Panc1 (cell line): ENCODE measurements at regions not wholly inside any gene's neighbourhood (a gene's known extent, or its start where the extent isn't known, plus 50 kb on each side); places are given as distances from the start of the nearest gene placed in this dataset.
"Not testable (repeated sequence)": the region's sequence is repeated elsewhere in the genome, so short reads cannot be mapped to it uniquely, and the experiment has no call there.

Source experiments
- ATAC-seq: fragments of 200-7000 bp; cut with Tn5 transposase; 2 replicates; pipeline ENCODE4 v1.9.1; 2020; ENCODE audit warnings: mild to moderate bottlenecking, moderate library complexity
- BruUV-seq: library from RNA; stranded (reverse); fragments of 400-500 nt; replicated peaks from 2 replicates; lab custom pipeline; 2021; lab: Mats Ljungman, UMichigan
- CTCF ChIA-PET: fragments of 300-600 bp; sonication (Branson Sonifier 250); formaldehyde crosslinking; loops from one replicate; lab custom pipeline; 2022; ENCODE audit warnings: antibody characterized with exemption; lab: Charles Lee
- POLR2A ChIA-PET: fragments of 300-600 bp; sonication (Branson Sonifier 250); formaldehyde crosslinking; loops from one replicate; lab custom pipeline; 2022; ENCODE audit warnings: antibody characterized with exemption; lab: Charles Lee
- DNase-seq: peaks from one replicate; pipeline ENCODE4 v3.0.0-alpha.2; 2010; ENCODE audit warnings: low read depth, low spot score
- H3K27ac ChIP-seq: 2 replicates; pipeline ENCODE4 v1.5.1; 2011; ENCODE audit warnings: mild to moderate bottlenecking, low read length, inconsistent platforms
- H3K27me3 ChIP-seq: fragments of 200-500 bp; sonication (Bioruptor generic); 2 replicates; pipeline ENCODE4 v1.6.0; 2014; ENCODE audit warnings: low read length, inconsistent platforms; ENCODE audit not compliant: control insufficient read depth, insufficient read depth
- H3K36me3 ChIP-seq: fragments of 200-500 bp; sonication (Bioruptor generic); 2 replicates; pipeline ENCODE4 v1.5.1; 2014; ENCODE audit warnings: inconsistent platforms, mild to moderate bottlenecking, low read length, moderate library complexity; ENCODE audit not compliant: control insufficient read depth, insufficient read depth
- H3K4me1 ChIP-seq: 2 replicates; pipeline ENCODE4 v1.5.1; 2011; ENCODE audit warnings: inconsistent platforms, mild to moderate bottlenecking, low read length, moderate library complexity; ENCODE audit not compliant: control insufficient read depth, insufficient read depth
- H3K4me3 ChIP-seq, 2 experiments: 2 replicates each; pipeline ENCODE4 v1.5.1; 2011 to 2012; ENCODE audit warnings: low read depth in 2 of 2, low read length in 2 of 2, mild to moderate bottlenecking in 2 of 2, inconsistent platforms in 1 of 2, moderate library complexity in 1 of 2
- H3K9me3 ChIP-seq: fragments of 200-500 bp; sonication (Bioruptor generic); 2 replicates; pipeline ENCODE4 v1.5.1; 2014; ENCODE audit warnings: low read depth, mild to moderate bottlenecking, inconsistent platforms, low read length, moderate library complexity; ENCODE audit not compliant: control insufficient read depth, insufficient read depth
- POLR2AphosphoS5 ChIP-seq: IDR thresholded peaks from 2 replicates; pipeline ENCODE4 v1.6.1; 2012; ENCODE audit warnings: mild to moderate bottlenecking, low read depth, low read length, moderate library complexity
- SIN3A ChIP-seq: IDR thresholded peaks from 2 replicates; pipeline ENCODE4 v1.6.1; 2012; ENCODE audit warnings: low read depth, mild to moderate bottlenecking, low read length, moderate library complexity, borderline replicate concordance; ENCODE audit not compliant: insufficient read depth
- TCF7L2 ChIP-seq: IDR thresholded peaks from 2 replicates; pipeline ENCODE4 v1.6.1; 2011; ENCODE audit warnings: mild to moderate bottlenecking, low read depth, low read length, inconsistent platforms
- in situ Hi-C: cut with HindIII; loops from 2 replicates; pipeline ENCODE4 v1.10.0; 2016; ENCODE audit warnings: low sequenced_read_pairs, low pct_unique_long_range_greater_than_20kb
- intact Hi-C: fragments of 100-400 bp; cut with micrococcal nuclease; formaldehyde crosslinking; loops from one replicate; pipeline ENCODE4 v1.10.0; 2022; ENCODE audit not compliant: unreplicated experiment
- TF ChIP-seq, protein P1 (sequence below): fragments of 450-650 bp; IDR thresholded peaks from 2 replicates; pipeline ENCODE4 v1.5.1; 2017; ENCODE audit warnings: mild to moderate bottlenecking
- TF ChIP-seq, protein P2 (sequence below), 2 experiments: IDR thresholded peaks; 2 replicates each; pipeline ENCODE4 v1.6.1; 2011 to 2012; ENCODE audit warnings: low read depth in 2 of 2, control low read depth in 1 of 2, low read length in 1 of 2, mild to moderate bottlenecking in 1 of 2, moderate library complexity in 1 of 2; ENCODE audit not compliant: insufficient read depth in 1 of 2

DNA sequence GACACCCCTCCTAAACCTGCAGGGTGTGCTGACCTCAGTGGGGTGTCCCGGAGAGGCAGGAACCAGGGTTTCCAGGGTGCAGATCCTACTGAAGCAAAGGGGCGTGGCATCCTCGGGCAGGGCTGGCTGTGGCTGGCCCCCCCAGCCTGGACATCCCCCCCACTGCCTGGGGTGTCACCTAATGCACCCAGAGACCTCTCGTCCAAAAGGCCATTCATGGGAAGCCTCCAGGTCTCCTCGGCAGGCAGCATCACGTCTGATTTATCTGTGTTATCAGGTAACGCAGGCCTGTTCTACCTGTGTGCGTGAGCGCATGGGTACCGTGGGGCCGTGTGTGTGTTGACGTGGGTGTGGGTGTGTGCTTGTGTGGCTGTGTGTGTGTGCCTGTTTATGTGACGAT is 210.0 kb downstream of the SHOX start:
- no TSS peak for BruUV-seq
- Histone ChIP-seq H3K4me1 (no peaks in the 10 kb centered on the region), H3K27ac (no peak overlapping the region), H3K4me3 (no peak overlapping the region), H3K27me3 (no peaks in the 10 kb centered on the region), H3K9me3 (no peaks in the 10 kb centered on the region), H3K36me3 (no peaks in the 10 kb centered on the region)
- no peak for DNase-seq
- TF ChIP-seq, protein P1, sequence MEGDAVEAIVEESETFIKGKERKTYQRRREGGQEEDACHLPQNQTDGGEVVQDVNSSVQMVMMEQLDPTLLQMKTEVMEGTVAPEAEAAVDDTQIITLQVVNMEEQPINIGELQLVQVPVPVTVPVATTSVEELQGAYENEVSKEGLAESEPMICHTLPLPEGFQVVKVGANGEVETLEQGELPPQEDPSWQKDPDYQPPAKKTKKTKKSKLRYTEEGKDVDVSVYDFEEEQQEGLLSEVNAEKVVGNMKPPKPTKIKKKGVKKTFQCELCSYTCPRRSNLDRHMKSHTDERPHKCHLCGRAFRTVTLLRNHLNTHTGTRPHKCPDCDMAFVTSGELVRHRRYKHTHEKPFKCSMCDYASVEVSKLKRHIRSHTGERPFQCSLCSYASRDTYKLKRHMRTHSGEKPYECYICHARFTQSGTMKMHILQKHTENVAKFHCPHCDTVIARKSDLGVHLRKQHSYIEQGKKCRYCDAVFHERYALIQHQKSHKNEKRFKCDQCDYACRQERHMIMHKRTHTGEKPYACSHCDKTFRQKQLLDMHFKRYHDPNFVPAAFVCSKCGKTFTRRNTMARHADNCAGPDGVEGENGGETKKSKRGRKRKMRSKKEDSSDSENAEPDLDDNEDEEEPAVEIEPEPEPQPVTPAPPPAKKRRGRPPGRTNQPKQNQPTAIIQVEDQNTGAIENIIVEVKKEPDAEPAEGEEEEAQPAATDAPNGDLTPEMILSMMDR, result no peak
- TF ChIP-seq SIN3A (no peak), POLR2AphosphoS5 (no peak), TCF7L2 (no peak)
- TF ChIP-seq, protein P2, sequence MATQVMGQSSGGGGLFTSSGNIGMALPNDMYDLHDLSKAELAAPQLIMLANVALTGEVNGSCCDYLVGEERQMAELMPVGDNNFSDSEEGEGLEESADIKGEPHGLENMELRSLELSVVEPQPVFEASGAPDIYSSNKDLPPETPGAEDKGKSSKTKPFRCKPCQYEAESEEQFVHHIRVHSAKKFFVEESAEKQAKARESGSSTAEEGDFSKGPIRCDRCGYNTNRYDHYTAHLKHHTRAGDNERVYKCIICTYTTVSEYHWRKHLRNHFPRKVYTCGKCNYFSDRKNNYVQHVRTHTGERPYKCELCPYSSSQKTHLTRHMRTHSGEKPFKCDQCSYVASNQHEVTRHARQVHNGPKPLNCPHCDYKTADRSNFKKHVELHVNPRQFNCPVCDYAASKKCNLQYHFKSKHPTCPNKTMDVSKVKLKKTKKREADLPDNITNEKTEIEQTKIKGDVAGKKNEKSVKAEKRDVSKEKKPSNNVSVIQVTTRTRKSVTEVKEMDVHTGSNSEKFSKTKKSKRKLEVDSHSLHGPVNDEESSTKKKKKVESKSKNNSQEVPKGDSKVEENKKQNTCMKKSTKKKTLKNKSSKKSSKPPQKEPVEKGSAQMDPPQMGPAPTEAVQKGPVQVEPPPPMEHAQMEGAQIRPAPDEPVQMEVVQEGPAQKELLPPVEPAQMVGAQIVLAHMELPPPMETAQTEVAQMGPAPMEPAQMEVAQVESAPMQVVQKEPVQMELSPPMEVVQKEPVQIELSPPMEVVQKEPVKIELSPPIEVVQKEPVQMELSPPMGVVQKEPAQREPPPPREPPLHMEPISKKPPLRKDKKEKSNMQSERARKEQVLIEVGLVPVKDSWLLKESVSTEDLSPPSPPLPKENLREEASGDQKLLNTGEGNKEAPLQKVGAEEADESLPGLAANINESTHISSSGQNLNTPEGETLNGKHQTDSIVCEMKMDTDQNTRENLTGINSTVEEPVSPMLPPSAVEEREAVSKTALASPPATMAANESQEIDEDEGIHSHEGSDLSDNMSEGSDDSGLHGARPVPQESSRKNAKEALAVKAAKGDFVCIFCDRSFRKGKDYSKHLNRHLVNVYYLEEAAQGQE (IDR thresholded peaks at IDR 0.05; ENCODE audit: insufficient read depth in 1 of 2, low read depth in 2 of 2, low read length in 1 of 2), result no peak
- no peak for ATAC-seq
- intact Hi-C loops, result no loop called here
- CTCF ChIA-PET, result no interaction called here
- POLR2A ChIA-PET, result no interaction called here
- in situ Hi-C loops, result no loop called here

DNA sequence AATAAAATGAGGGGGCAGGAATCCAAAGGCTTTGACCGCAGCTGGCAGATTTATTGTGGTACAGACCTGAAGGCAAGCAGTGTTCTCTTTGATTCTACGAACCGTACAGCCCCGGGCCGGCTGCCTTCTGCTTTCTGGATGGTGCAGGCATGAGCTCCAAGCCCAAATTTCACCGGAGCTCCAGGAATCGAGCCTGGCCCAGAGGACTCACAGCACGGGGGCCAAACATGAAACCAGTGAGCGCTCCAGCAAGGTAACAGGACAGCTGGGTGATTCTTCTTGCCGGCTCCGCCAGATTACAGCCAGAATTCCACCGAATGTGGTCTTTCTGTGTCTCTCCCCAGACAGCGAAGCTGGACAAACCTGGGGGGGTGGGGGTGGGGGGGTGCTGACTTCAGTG is 208.1 kb downstream of the SHOX start:
- H3K27me3 ChIP-seq, H3K9me3 ChIP-seq, H3K27ac ChIP-seq, POLR2A ChIA-PET, H3K4me3 ChIP-seq, BruUV-seq, intact Hi-C loops, ATAC-seq, H3K36me3 ChIP-seq, H3K4me1 ChIP-seq, CTCF ChIA-PET, DNase-seq, in situ Hi-C loops: not testable (repeated sequence)

DNA sequence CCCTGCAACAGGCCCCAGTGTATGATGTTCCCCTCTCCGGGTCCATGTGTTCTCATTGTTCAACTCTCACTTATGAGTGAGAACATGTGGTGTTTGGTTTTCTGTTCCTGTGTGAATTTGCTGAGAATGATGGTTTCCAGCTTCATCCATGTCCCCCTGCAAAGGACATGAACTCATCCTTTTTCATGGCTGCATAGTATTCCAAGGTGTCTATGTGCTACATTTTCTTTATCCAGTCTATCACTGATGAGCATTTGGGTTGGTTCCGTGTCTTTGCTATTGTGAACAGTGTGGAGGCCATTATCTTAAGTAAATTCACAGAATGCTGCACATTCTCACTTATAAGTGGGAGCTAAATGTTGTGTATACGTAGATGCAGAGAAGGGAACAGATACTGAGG is 205.3 kb downstream of the SHOX start:
- H3K27ac ChIP-seq, POLR2A ChIA-PET, H3K4me1 ChIP-seq, DNase-seq, H3K27me3 ChIP-seq, H3K9me3 ChIP-seq, H3K36me3 ChIP-seq, H3K4me3 ChIP-seq, intact Hi-C loops, in situ Hi-C loops, CTCF ChIA-PET, BruUV-seq, ATAC-seq: not testable (repeated sequence)
